ENCODE measurements at regions not wholly inside any gene's neighbourhood (a gene's known extent, or its start where the extent isn't known, plus 50 kb on each side); places are given as distances from the start of the nearest gene placed in this dataset.

DNA sequence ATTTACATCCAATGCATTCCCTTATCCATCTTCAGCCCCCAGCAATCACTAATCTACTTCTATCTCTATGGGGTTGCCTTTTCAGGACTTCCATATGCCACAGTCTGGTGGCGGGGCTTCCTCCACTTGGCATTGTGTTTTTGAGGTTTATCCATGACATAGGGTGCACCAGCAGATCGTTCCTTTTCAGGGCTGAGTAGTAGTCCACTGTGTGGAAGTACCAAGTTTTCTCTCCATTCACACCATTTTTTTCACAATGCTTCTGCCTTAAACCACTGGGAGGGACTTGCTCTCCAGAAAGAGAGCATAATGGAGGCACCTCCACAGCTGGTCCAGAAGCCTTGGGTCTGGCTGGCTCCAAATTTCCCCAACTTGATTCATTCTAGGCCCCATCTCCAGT lies 144.0 kb upstream of the IQSEC1 start:
- no peak for TF ChIP-seq CTCF (IDR thresholded peaks at IDR 0.05)
- TF ChIP-seq POLR2A (IDR thresholded peaks at IDR 0.05) = no peak

Measured in right lobe of liver (tissue), 4 donors.